ENCODE measurements at regions not wholly inside any gene's neighbourhood (a gene's known extent, or its start where the extent isn't known, plus 50 kb on each side); places are given as distances from the start of the nearest gene placed in this dataset.

- no peak overlapping the region for H3K4me3 ChIP-seq (replicated peaks; ENCODE audit: low read depth, low read length)
- TF ChIP-seq CTCF (IDR thresholded peaks at IDR 0.05; ENCODE audit: low read length, missing control alignments), result no peak
- DNase-seq (ENCODE audit: low read depth), result no peak
These were observed 680.7 kb upstream of the LMCD1 start for GRCh38 chr3:7820969-7821368.

GRCh38 chr3:7821858-7822257, 679.8 kb upstream of the LMCD1 start:
- DNase-seq (ENCODE audit: low read depth), result no peak
- TF ChIP-seq CTCF (IDR thresholded peaks at IDR 0.05; ENCODE audit: low read length, missing control alignments), result no peak
- no peak overlapping the region for H3K4me3 ChIP-seq (replicated peaks; ENCODE audit: low read depth, low read length)

GRCh38 chr3:7841451-7841850, 660.2 kb upstream of the LMCD1 start:
- DNase-seq (ENCODE audit: low read depth), result no peak
- TF ChIP-seq CTCF (IDR thresholded peaks at IDR 0.05; ENCODE audit: low read length, missing control alignments), result no peak
- no peak overlapping the region for H3K4me3 ChIP-seq (replicated peaks; ENCODE audit: low read depth, low read length)

- no peak for DNase-seq (ENCODE audit: low read depth)
- H3K4me3 ChIP-seq (replicated peaks; ENCODE audit: low read depth, low read length), result no peak overlapping the region
- TF ChIP-seq CTCF (IDR thresholded peaks at IDR 0.05; ENCODE audit: low read length, missing control alignments), result no peak
These were observed 658.2 kb upstream of the LMCD1 start for GRCh38 chr3:7843441-7843840.

GRCh38 chr3:7847021-7847420, 654.6 kb upstream of the LMCD1 start:
- H3K4me3 ChIP-seq (replicated peaks; ENCODE audit: low read depth, low read length), result no peak overlapping the region
- TF ChIP-seq CTCF (IDR thresholded peaks at IDR 0.05; ENCODE audit: low read length, missing control alignments), result no peak
- DNase-seq (ENCODE audit: low read depth), result no peak

- TF ChIP-seq CTCF (IDR thresholded peaks at IDR 0.05; ENCODE audit: low read length, missing control alignments), result no peak
- DNase-seq (ENCODE audit: low read depth), result no peak
- H3K4me3 ChIP-seq (replicated peaks; ENCODE audit: low read depth, low read length), result no peak overlapping the region
These were observed 654.1 kb upstream of the LMCD1 start for GRCh38 chr3:7847521-7847920.

- no peak for TF ChIP-seq CTCF (IDR thresholded peaks at IDR 0.05; ENCODE audit: low read length, missing control alignments)
- H3K4me3 ChIP-seq (replicated peaks; ENCODE audit: low read depth, low read length), result no peak overlapping the region
- no peak for DNase-seq (ENCODE audit: low read depth)
These were observed 647.4 kb upstream of the LMCD1 start for GRCh38 chr3:7854266-7854665.
